SK-N-SH (cell line): ENCODE measurements at regions not wholly inside any gene's neighbourhood (a gene's known extent, or its start where the extent isn't known, plus 50 kb on each side); places are given as distances from the start of the nearest gene placed in this dataset.

ENCODE experiments used
- CTCF ChIA-PET: fragments of 300-600, 350-600 bp; formaldehyde crosslinking; extraction: SDS; loops from one replicate; lab custom pipeline; 2021; lab: Yijun Ruan, JAX
- POLR2A ChIA-PET: fragments of 350-600 bp; sonication (Branson Sonifier 250); formaldehyde crosslinking; extraction: SDS; loops from one replicate; lab custom pipeline; 2020; ENCODE audit warnings: antibody characterized with exemption, inconsistent platforms; lab: Yijun Ruan, JAX
- DNase-seq: peaks from one replicate; pipeline ENCODE4 v3.0.0; 2012
- H2AFZ ChIP-seq: fragments of 200-600 bp; sonication (generic); 2 replicates; pipeline ENCODE4 v1.8.1; 2016; ENCODE audit warnings: antibody characterized with exemption, mild to moderate bottlenecking, low read depth
- H3F3A ChIP-seq: fragments of 200-600 bp; sonication (generic); replicated peaks from 2 replicates; pipeline ENCODE3; 2016; ENCODE audit warnings: antibody characterized with exemption, mild to moderate bottlenecking; ENCODE audit not compliant: insufficient read depth
- H3K27ac ChIP-seq, 2 experiments: fragments of 200-500 bp in 1 of 2; fragments of 200-600 bp in 1 of 2; sonication (Bioruptor generic) in 1 of 2; sonication (generic), shearing (Covaris generic) in 1 of 2; 2 replicates each; pipeline versions ENCODE4 v1.5.1 to v1.6.1; 2014 to 2016; ENCODE audit warnings: low read depth in 2 of 2, inconsistent platforms in 1 of 2, low read length in 1 of 2, mild to moderate bottlenecking in 1 of 2, mixed read lengths in 1 of 2
- H3K27me3 ChIP-seq: fragments of 200-600 bp; sonication (generic), shearing (Covaris generic); 2 replicates; pipeline ENCODE4 v1.6.1; 2016; ENCODE audit warnings: mixed run types; ENCODE audit not compliant: insufficient read depth
- H3K36me3 ChIP-seq, 2 experiments: fragments of 200-500 bp in 1 of 2; fragments of 200-600 bp in 1 of 2; sonication (Bioruptor generic) in 1 of 2; sonication (generic) in 1 of 2; replicated peaks in 1 of 2; 2 replicates each; pipeline versions ENCODE3 to v1.5.1; 2014 to 2016; ENCODE audit warnings: low read length in 1 of 2, mild to moderate bottlenecking in 1 of 2; ENCODE audit not compliant: insufficient read depth in 2 of 2, control insufficient read depth in 1 of 2
- H3K4me1 ChIP-seq, 2 experiments: fragments of 200-500 bp in 1 of 2; fragments of 200-600 bp in 1 of 2; sonication (Bioruptor generic) in 1 of 2; sonication (generic), shearing (Covaris generic) in 1 of 2; 2 replicates each; pipeline versions ENCODE4 v1.5.1 to v1.6.1; 2014 to 2016; ENCODE audit warnings: low read depth in 1 of 2, low read length in 1 of 2, mixed run types in 1 of 2; ENCODE audit not compliant: insufficient read depth in 2 of 2, control insufficient read depth in 1 of 2
- H3K4me2 ChIP-seq: fragments of 200-600 bp; sonication (generic), shearing (Covaris generic); 2 replicates; pipeline ENCODE4 v1.6.1; 2017; ENCODE audit warnings: mixed run types
- H3K4me3 ChIP-seq, 2 experiments: fragments of 200-500 bp in 1 of 2; fragments of 200-600 bp in 1 of 2; sonication (Bioruptor generic) in 1 of 2; sonication (generic), shearing (Covaris generic) in 1 of 2; 2 replicates each; pipeline versions ENCODE4 v1.5.1 to v1.8.1; 2014 to 2016; ENCODE audit warnings: low read depth in 2 of 2, inconsistent platforms in 1 of 2, low read length in 1 of 2, mild to moderate bottlenecking in 1 of 2, mixed read lengths in 1 of 2, moderate library complexity in 1 of 2
- H3K79me2 ChIP-seq: fragments of 200-600 bp; sonication (generic); 2 replicates; pipeline ENCODE4 v1.8.1; 2017; ENCODE audit warnings: mild to moderate bottlenecking; ENCODE audit not compliant: insufficient read depth
- H3K9ac ChIP-seq: fragments of 200-600 bp; sonication (generic); 2 replicates; pipeline ENCODE4 v1.6.1; 2017; ENCODE audit warnings: mixed run types
- H3K9me2 ChIP-seq: fragments of 200-600 bp; sonication (generic); 2 replicates; pipeline ENCODE4 v1.6.1; 2017; ENCODE audit warnings: mixed run types
- H3K9me3 ChIP-seq: fragments of 200-600 bp; sonication (generic); 2 replicates; pipeline ENCODE4 v1.6.1; 2017; ENCODE audit warnings: mixed run types, mild to moderate bottlenecking, moderate library complexity
- H4K20me1 ChIP-seq: fragments of 200-600 bp; sonication (generic); 2 replicates; pipeline ENCODE4 v1.6.1; 2017; ENCODE audit warnings: mild to moderate bottlenecking, mixed run types; ENCODE audit not compliant: insufficient read depth
- ELF1 ChIP-seq: IDR thresholded peaks from 2 replicates; pipeline ENCODE4 v1.4.0; 2012
- EP300 ChIP-seq, 2 experiments: IDR thresholded peaks; 2 replicates each; pipeline versions ENCODE4 v1.4.0 to v1.6.1; 2012; ENCODE audit warnings: borderline replicate concordance in 1 of 2, low read depth in 1 of 2, low read length in 1 of 2
- EZH2phosphoT487 ChIP-seq: fragments of 200-600 bp; sonication (generic); IDR thresholded peaks from 2 replicates; pipeline ENCODE4 v1.6.1; 2017; ENCODE audit warnings: low read depth, mixed run types, mild to moderate bottlenecking, antibody characterized with exemption, moderate library complexity, borderline replicate concordance
- FOSL2 ChIP-seq: IDR thresholded peaks from 2 replicates; pipeline ENCODE4 v1.4.0; 2012; ENCODE audit warnings: low read depth, mild to moderate bottlenecking, moderate library complexity, borderline replicate concordance
- FOXJ3 ChIP-seq: sonication (generic); formaldehyde crosslinking; IDR thresholded peaks from 2 replicates; pipeline ENCODE4 v1.5.1; 2020; ENCODE audit warnings: mild to moderate bottlenecking, missing genetic modification reagents
- FOXM1 ChIP-seq: IDR thresholded peaks from 2 replicates; pipeline ENCODE4 v1.4.0; 2012; ENCODE audit warnings: low read depth, mild to moderate bottlenecking
- GABPA ChIP-seq: IDR thresholded peaks from 2 replicates; pipeline ENCODE4 v1.4.0; 2012; ENCODE audit warnings: low read depth, mild to moderate bottlenecking
- GATA2 ChIP-seq: sonication (generic); formaldehyde crosslinking; IDR thresholded peaks from 2 replicates; pipeline ENCODE4 v1.5.0; 2020; ENCODE audit warnings: mild to moderate bottlenecking, missing genetic modification reagents
- JUND ChIP-seq: IDR thresholded peaks from 2 replicates; pipeline ENCODE4 v1.4.0; 2012
- MEF2A ChIP-seq: IDR thresholded peaks from 2 replicates; pipeline ENCODE4 v1.4.0; 2012; ENCODE audit warnings: low read depth, borderline replicate concordance
- MXI1 ChIP-seq: IDR thresholded peaks from 2 replicates; pipeline ENCODE4 v1.6.1; 2012; ENCODE audit warnings: mild to moderate bottlenecking, low read depth, low read length, improper control_type of control experiment
- NRF1 ChIP-seq: IDR thresholded peaks from 2 replicates; pipeline ENCODE4 v1.6.1; 2012; ENCODE audit warnings: low read depth, mild to moderate bottlenecking, low read length
- POLR2AphosphoS5 ChIP-seq: IDR thresholded peaks from 2 replicates; pipeline ENCODE4 v1.6.1; 2012; ENCODE audit warnings: low read depth, low read length
- RCOR1 ChIP-seq: fragments of 150-350 bp; IDR thresholded peaks from 2 replicates; pipeline ENCODE4 v1.6.1; 2017; ENCODE audit warnings: antibody characterized with exemption, low read length
- RFX5 ChIP-seq: IDR thresholded peaks from 2 replicates; pipeline ENCODE4 v1.6.1; 2012; ENCODE audit warnings: mild to moderate bottlenecking, improper control_type of control experiment, low read length
- SMC3 ChIP-seq: IDR thresholded peaks from 2 replicates; pipeline ENCODE4 v1.6.1; 2012; ENCODE audit warnings: low read depth, low read length, improper control_type of control experiment
- TAF1 ChIP-seq: IDR thresholded peaks from 2 replicates; pipeline ENCODE4 v1.6.1; 2012; ENCODE audit warnings: low read depth, mild to moderate bottlenecking, low read length, moderate library complexity, borderline replicate concordance
- TCF12 ChIP-seq: IDR thresholded peaks from 2 replicates; pipeline ENCODE4 v1.4.0; 2012
- TEAD4 ChIP-seq: IDR thresholded peaks from 2 replicates; pipeline ENCODE4 v1.4.0; 2012; ENCODE audit warnings: mild to moderate bottlenecking, borderline replicate concordance; ENCODE audit not compliant: insufficient read depth
- WGBS: methylation state at CpG from one replicate; pipeline ENCODE4 v1.1.6; 2017; ENCODE audit warnings: low lambda C conversion rate; 5-methylcytosine and 5-hydroxymethylcytosine counted together
- TF ChIP-seq, protein P1 (sequence below): fragments of 150-350 bp; IDR thresholded peaks from 2 replicates; pipeline ENCODE4 v1.6.1; 2016; ENCODE audit warnings: mild to moderate bottlenecking, low read depth, low read length
- TF ChIP-seq, protein P2 (sequence below): fragments of 200-600 bp; sonication (generic); IDR thresholded peaks from 2 replicates; pipeline ENCODE4 v1.6.1; 2017; ENCODE audit warnings: antibody characterized with exemption, mild to moderate bottlenecking, moderate library complexity
- TF ChIP-seq, protein P3 (sequence below): IDR thresholded peaks from 2 replicates; pipeline ENCODE4 v1.4.0; 2012; ENCODE audit warnings: low read depth
- TF ChIP-seq, protein P4 (sequence below): IDR thresholded peaks from 2 replicates; pipeline ENCODE4; 2012
- TF ChIP-seq, protein P5 (sequence below): IDR thresholded peaks from 2 replicates; pipeline ENCODE4 v1.4.0; 2012; ENCODE audit warnings: low read depth, borderline replicate concordance
- TF ChIP-seq, protein P6 (sequence below): fragments of 150-350 bp; IDR thresholded peaks from 2 replicates; pipeline ENCODE4 v1.6.1; 2017; ENCODE audit warnings: antibody characterized with exemption, low read length, low read depth, borderline replicate concordance

DNA sequence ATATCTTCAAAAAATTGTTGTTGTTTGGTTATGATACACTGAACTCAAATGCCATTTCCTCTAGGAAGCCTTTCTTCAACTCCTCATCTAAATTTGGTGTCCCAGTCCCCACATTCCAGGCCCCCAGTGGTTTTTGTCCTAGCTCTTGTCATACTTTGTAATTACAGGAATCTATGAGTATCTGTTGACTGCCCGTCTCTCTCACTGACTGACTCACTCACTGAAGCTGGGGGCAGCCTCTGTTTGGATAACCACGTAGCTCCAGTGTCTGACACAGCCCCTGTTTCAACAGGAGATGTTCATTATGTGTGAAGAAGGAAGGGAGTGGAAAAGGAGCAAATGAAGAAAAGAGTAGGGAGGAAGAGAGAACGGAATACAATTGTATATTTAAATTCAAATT, 284.1 kb upstream of the TENM3 start (continued):
- TF ChIP-seq, protein P1, sequence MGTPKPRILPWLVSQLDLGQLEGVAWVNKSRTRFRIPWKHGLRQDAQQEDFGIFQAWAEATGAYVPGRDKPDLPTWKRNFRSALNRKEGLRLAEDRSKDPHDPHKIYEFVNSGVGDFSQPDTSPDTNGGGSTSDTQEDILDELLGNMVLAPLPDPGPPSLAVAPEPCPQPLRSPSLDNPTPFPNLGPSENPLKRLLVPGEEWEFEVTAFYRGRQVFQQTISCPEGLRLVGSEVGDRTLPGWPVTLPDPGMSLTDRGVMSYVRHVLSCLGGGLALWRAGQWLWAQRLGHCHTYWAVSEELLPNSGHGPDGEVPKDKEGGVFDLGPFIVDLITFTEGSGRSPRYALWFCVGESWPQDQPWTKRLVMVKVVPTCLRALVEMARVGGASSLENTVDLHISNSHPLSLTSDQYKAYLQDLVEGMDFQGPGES = no peak
- no peak for TF ChIP-seq FOXJ3 (CRISPR knock-in tag)
- no peak for TF ChIP-seq TAF1
- peak; percentile 81 for TF ChIP-seq FOSL2
- TF ChIP-seq GATA2 = no peak
- no peak for TF ChIP-seq GABPA
- TF ChIP-seq MXI1 = no peak
- peak; percentile 31; the same call in 1 of the 2 replicates for TF ChIP-seq FOXM1
- TF ChIP-seq, protein P2, sequence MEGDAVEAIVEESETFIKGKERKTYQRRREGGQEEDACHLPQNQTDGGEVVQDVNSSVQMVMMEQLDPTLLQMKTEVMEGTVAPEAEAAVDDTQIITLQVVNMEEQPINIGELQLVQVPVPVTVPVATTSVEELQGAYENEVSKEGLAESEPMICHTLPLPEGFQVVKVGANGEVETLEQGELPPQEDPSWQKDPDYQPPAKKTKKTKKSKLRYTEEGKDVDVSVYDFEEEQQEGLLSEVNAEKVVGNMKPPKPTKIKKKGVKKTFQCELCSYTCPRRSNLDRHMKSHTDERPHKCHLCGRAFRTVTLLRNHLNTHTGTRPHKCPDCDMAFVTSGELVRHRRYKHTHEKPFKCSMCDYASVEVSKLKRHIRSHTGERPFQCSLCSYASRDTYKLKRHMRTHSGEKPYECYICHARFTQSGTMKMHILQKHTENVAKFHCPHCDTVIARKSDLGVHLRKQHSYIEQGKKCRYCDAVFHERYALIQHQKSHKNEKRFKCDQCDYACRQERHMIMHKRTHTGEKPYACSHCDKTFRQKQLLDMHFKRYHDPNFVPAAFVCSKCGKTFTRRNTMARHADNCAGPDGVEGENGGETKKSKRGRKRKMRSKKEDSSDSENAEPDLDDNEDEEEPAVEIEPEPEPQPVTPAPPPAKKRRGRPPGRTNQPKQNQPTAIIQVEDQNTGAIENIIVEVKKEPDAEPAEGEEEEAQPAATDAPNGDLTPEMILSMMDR = no peak
- TF ChIP-seq NRF1 = no peak
- TF ChIP-seq ELF1 = no peak
- peak in 1 of 2 experiments; percentile 61; a peak in 2 of 4 replicates for TF ChIP-seq EP300 (IDR thresholded peaks at IDR 0.05; ENCODE audit: borderline replicate concordance in 1 of 2, low read depth in 1 of 2, low read length in 1 of 2)
- peak; percentile 27; the same call in 1 of the 2 replicates for TF ChIP-seq MEF2A
- TF ChIP-seq, protein P3, sequence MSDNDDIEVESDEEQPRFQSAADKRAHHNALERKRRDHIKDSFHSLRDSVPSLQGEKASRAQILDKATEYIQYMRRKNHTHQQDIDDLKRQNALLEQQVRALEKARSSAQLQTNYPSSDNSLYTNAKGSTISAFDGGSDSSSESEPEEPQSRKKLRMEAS = peak; percentile 45; the same call in 1 of the 2 replicates
- TF ChIP-seq TCF12 = peak; percentile 68
- no peak for TF ChIP-seq RCOR1
- TF ChIP-seq RFX5 = no peak
- TF ChIP-seq, protein P4, sequence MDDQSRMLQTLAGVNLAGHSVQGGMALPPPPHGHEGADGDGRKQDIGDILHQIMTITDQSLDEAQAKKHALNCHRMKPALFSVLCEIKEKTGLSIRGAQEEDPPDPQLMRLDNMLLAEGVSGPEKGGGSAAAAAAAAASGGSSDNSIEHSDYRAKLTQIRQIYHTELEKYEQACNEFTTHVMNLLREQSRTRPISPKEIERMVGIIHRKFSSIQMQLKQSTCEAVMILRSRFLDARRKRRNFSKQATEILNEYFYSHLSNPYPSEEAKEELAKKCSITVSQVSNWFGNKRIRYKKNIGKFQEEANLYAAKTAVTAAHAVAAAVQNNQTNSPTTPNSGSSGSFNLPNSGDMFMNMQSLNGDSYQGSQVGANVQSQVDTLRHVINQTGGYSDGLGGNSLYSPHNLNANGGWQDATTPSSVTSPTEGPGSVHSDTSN = peak; percentile 68
- TF ChIP-seq TEAD4 = peak; percentile 61; the same call in 1 of the 2 replicates
- TF ChIP-seq JUND = peak; percentile 82

DNA sequence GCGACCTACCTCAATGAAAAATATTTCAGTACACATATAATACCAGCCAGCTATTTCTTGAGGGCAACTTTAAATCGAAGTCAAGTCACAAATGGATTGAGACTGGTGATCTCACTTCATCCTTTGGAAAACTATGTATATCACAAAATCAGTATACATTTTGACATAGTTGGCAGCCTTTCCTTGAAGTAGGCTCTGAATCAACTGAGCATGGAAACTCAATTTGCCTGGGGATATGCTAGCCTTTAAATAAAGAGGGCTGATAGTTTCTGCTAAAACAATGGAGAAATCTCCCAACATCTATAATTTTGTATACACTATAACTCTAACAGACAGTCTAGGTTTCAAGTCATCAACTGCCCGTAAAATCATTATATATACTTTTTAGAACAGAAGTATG, 282.8 kb upstream of the TENM3 start:
- 89% methylated on average over 3 of the region's 3 CpGs for WGBS
- no peak overlapping the region for H2AFZ ChIP-seq
- no peaks in the 10 kb centered on the region for H4K20me1 ChIP-seq
- H3K9ac ChIP-seq = no peak overlapping the region
- CTCF ChIA-PET = interaction anchor here (2.1 kb wide), 1 partner anchor 10 kb away, joined by 6 read pairs; no protein-coding TSS in a partner anchor
- DNase-seq = no peak
- no peaks in the 10 kb centered on the region for H3K27me3 ChIP-seq
- H3K4me3 ChIP-seq = no peak overlapping the region
- no peak overlapping the region for H3K4me2 ChIP-seq
- no peaks in the 10 kb centered on the region for H3K36me3 ChIP-seq
- no peaks in the 10 kb centered on the region for H3K9me2 ChIP-seq
- H3K79me2 ChIP-seq = no peaks in the 10 kb centered on the region
- POLR2A ChIA-PET = no interaction called here
- H3K27ac ChIP-seq = no peak overlapping the region
- H3K9me3 ChIP-seq = no peaks in the 10 kb centered on the region
- peaks cover 16% of the 10 kb centered on the region for H3F3A ChIP-seq
- H3K4me1 ChIP-seq = peaks cover 0 to 22% of the 10 kb centered on the region in 2 experiments; a peak in 3 of 4 replicates
- TF ChIP-seq, protein P3 = no peak
- TF ChIP-seq SMC3 = no peak
- TF ChIP-seq, protein P5, sequence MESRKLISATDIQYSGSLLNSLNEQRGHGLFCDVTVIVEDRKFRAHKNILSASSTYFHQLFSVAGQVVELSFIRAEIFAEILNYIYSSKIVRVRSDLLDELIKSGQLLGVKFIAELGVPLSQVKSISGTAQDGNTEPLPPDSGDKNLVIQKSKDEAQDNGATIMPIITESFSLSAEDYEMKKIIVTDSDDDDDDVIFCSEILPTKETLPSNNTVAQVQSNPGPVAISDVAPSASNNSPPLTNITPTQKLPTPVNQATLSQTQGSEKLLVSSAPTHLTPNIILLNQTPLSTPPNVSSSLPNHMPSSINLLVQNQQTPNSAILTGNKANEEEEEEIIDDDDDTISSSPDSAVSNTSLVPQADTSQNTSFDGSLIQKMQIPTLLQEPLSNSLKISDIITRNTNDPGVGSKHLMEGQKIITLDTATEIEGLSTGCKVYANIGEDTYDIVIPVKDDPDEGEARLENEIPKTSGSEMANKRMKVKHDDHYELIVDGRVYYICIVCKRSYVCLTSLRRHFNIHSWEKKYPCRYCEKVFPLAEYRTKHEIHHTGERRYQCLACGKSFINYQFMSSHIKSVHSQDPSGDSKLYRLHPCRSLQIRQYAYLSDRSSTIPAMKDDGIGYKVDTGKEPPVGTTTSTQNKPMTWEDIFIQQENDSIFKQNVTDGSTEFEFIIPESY = no peak
- TF ChIP-seq POLR2AphosphoS5 = no peak
- TF ChIP-seq, protein P6, sequence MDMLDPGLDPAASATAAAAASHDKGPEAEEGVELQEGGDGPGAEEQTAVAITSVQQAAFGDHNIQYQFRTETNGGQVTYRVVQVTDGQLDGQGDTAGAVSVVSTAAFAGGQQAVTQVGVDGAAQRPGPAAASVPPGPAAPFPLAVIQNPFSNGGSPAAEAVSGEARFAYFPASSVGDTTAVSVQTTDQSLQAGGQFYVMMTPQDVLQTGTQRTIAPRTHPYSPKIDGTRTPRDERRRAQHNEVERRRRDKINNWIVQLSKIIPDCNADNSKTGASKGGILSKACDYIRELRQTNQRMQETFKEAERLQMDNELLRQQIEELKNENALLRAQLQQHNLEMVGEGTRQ = no peak
- no peak for TF ChIP-seq EZH2phosphoT487
- no peak for TF ChIP-seq JUND
- no peak for TF ChIP-seq FOXM1
